ENCODE measurements at regions not wholly inside any gene's neighbourhood (a gene's known extent, or its start where the extent isn't known, plus 50 kb on each side); places are given as distances from the start of the nearest gene placed in this dataset.

- H3K27me3 ChIP-seq (ENCODE audit: control insufficient read depth, insufficient read depth, low read length), result no peaks in the 10 kb centered on the region
- no peak overlapping the region for H3K4me3 ChIP-seq (ENCODE audit: low read depth, low read length)
- H3K9ac ChIP-seq (ENCODE audit: low read length), result no peak overlapping the region
- H3K4me1 ChIP-seq (ENCODE audit: control insufficient read depth, insufficient read depth, low read length), result no peaks in the 10 kb centered on the region
- H3K36me3 ChIP-seq (ENCODE audit: control insufficient read depth, insufficient read depth, low read length), result no peaks in the 10 kb centered on the region
- no peaks in the 10 kb centered on the region for H3K9me3 ChIP-seq (ENCODE audit: control insufficient read depth, insufficient read depth, low read depth, low read length)
- no peak overlapping the region for H3K27ac ChIP-seq (ENCODE audit: low read depth, low read length)
These were observed 352.2 kb upstream of the TNRC6C start for GRCh38 chr17:77606146-77606864.

GRCh38 chr17:77606865-77607210, 351.7 kb upstream of the TNRC6C start:
- no peaks in the 10 kb centered on the region for H3K4me1 ChIP-seq (ENCODE audit: control insufficient read depth, insufficient read depth, low read length)
- H3K27ac ChIP-seq (ENCODE audit: low read depth, low read length), result no peak overlapping the region
- no peak overlapping the region for H3K9ac ChIP-seq (ENCODE audit: low read length)
- H3K27me3 ChIP-seq (ENCODE audit: control insufficient read depth, insufficient read depth, low read length), result no peaks in the 10 kb centered on the region
- H3K36me3 ChIP-seq (ENCODE audit: control insufficient read depth, insufficient read depth, low read length), result no peaks in the 10 kb centered on the region
- no peaks in the 10 kb centered on the region for H3K9me3 ChIP-seq (ENCODE audit: control insufficient read depth, insufficient read depth, low read depth, low read length)
- no peak overlapping the region for H3K4me3 ChIP-seq (ENCODE audit: low read depth, low read length)

- Histone ChIP-seq H3K27ac (ENCODE audit: low read depth, low read length) (no peak overlapping the region), H3K36me3 (ENCODE audit: control insufficient read depth, insufficient read depth, low read length) (no peaks in the 10 kb centered on the region), H3K4me3 (ENCODE audit: low read depth, low read length) (no peak overlapping the region), H3K4me1 (ENCODE audit: control insufficient read depth, insufficient read depth, low read length) (no peaks in the 10 kb centered on the region), H3K27me3 (ENCODE audit: control insufficient read depth, insufficient read depth, low read length) (no peaks in the 10 kb centered on the region; the same call in 1 of the 2 replicates), H3K9me3 (ENCODE audit: control insufficient read depth, insufficient read depth, low read depth, low read length) (no peaks in the 10 kb centered on the region), H3K9ac (ENCODE audit: low read length) (no peak overlapping the region)
These were observed 350.9 kb upstream of the TNRC6C start for GRCh38 chr17:77607606-77608005.

GRCh38 chr17:77608431-77608830, 350.1 kb upstream of the TNRC6C start:
- Histone ChIP-seq H3K9me3 (ENCODE audit: control insufficient read depth, insufficient read depth, low read depth, low read length) (no peaks in the 10 kb centered on the region), H3K36me3 (ENCODE audit: control insufficient read depth, insufficient read depth, low read length) (no peaks in the 10 kb centered on the region), H3K4me1 (ENCODE audit: control insufficient read depth, insufficient read depth, low read length) (no peaks in the 10 kb centered on the region), H3K4me3 (ENCODE audit: low read depth, low read length) (no peak overlapping the region), H3K9ac (ENCODE audit: low read length) (no peak overlapping the region), H3K27me3 (ENCODE audit: control insufficient read depth, insufficient read depth, low read length) (no peaks in the 10 kb centered on the region; the same call in 1 of the 2 replicates), H3K27ac (ENCODE audit: low read depth, low read length) (no peak overlapping the region)

GRCh38 chr17:77609553-77610517, 348.7 kb upstream of the TNRC6C start:
- no peak overlapping the region for H3K9ac ChIP-seq (ENCODE audit: low read length)
- H3K27ac ChIP-seq (ENCODE audit: low read depth, low read length), result no peak overlapping the region
- H3K27me3 ChIP-seq (ENCODE audit: control insufficient read depth, insufficient read depth, low read length), result no peaks in the 10 kb centered on the region; the same call in 1 of the 2 replicates
- H3K9me3 ChIP-seq (ENCODE audit: control insufficient read depth, insufficient read depth, low read depth, low read length), result no peaks in the 10 kb centered on the region
- H3K4me3 ChIP-seq (ENCODE audit: low read depth, low read length), result no peak overlapping the region
- no peaks in the 10 kb centered on the region for H3K4me1 ChIP-seq (ENCODE audit: control insufficient read depth, insufficient read depth, low read length)
- no peaks in the 10 kb centered on the region for H3K36me3 ChIP-seq (ENCODE audit: control insufficient read depth, insufficient read depth, low read length)

- Histone ChIP-seq H3K27ac (ENCODE audit: low read depth, low read length) (no peak overlapping the region), H3K36me3 (ENCODE audit: control insufficient read depth, insufficient read depth, low read length) (no peaks in the 10 kb centered on the region), H3K4me1 (ENCODE audit: control insufficient read depth, insufficient read depth, low read length) (no peaks in the 10 kb centered on the region), H3K9me3 (ENCODE audit: control insufficient read depth, insufficient read depth, low read depth, low read length) (no peaks in the 10 kb centered on the region), H3K4me3 (ENCODE audit: low read depth, low read length) (no peak overlapping the region), H3K9ac (ENCODE audit: low read length) (no peak overlapping the region), H3K27me3 (ENCODE audit: control insufficient read depth, insufficient read depth, low read length) (no peaks in the 10 kb centered on the region; the same call in 1 of the 2 replicates)
These were observed 348.0 kb upstream of the TNRC6C start for GRCh38 chr17:77610518-77610893.

- no peak overlapping the region for H3K4me3 ChIP-seq (ENCODE audit: low read depth, low read length)
- no peak overlapping the region for H3K27ac ChIP-seq (ENCODE audit: low read depth, low read length)
- no peaks in the 10 kb centered on the region; the same call in 1 of the 2 replicates for H3K27me3 ChIP-seq (ENCODE audit: control insufficient read depth, insufficient read depth, low read length)
- no peaks in the 10 kb centered on the region for H3K9me3 ChIP-seq (ENCODE audit: control insufficient read depth, insufficient read depth, low read depth, low read length)
- no peaks in the 10 kb centered on the region for H3K36me3 ChIP-seq (ENCODE audit: control insufficient read depth, insufficient read depth, low read length)
- H3K4me1 ChIP-seq (ENCODE audit: control insufficient read depth, insufficient read depth, low read length), result peaks cover 2% of the 10 kb centered on the region; the same call in 1 of the 2 replicates
- no peak overlapping the region for H3K9ac ChIP-seq (ENCODE audit: low read length)
These were observed 347.5 kb upstream of the TNRC6C start for GRCh38 chr17:77610972-77611521.

- Histone ChIP-seq H3K27ac (ENCODE audit: low read depth, low read length) (no peak overlapping the region), H3K9me3 (ENCODE audit: control insufficient read depth, insufficient read depth, low read depth, low read length) (no peaks in the 10 kb centered on the region), H3K4me3 (ENCODE audit: low read depth, low read length) (no peak overlapping the region), H3K9ac (ENCODE audit: low read length) (no peak overlapping the region), H3K36me3 (ENCODE audit: control insufficient read depth, insufficient read depth, low read length) (no peaks in the 10 kb centered on the region), H3K4me1 (ENCODE audit: control insufficient read depth, insufficient read depth, low read length) (peaks cover 8% of the 10 kb centered on the region), H3K27me3 (ENCODE audit: control insufficient read depth, insufficient read depth, low read length) (no peaks in the 10 kb centered on the region; the same call in 1 of the 2 replicates)
These were observed 346.6 kb upstream of the TNRC6C start for GRCh38 chr17:77611791-77612502.

GRCh38 chr17:77613218-77613617, 345.3 kb upstream of the TNRC6C start:
- H3K36me3 ChIP-seq (ENCODE audit: control insufficient read depth, insufficient read depth, low read length), result no peaks in the 10 kb centered on the region
- no peak overlapping the region for H3K4me3 ChIP-seq (ENCODE audit: low read depth, low read length)
- H3K27me3 ChIP-seq (ENCODE audit: control insufficient read depth, insufficient read depth, low read length), result no peaks in the 10 kb centered on the region; the same call in 1 of the 2 replicates
- no peaks in the 10 kb centered on the region for H3K9me3 ChIP-seq (ENCODE audit: control insufficient read depth, insufficient read depth, low read depth, low read length)
- no peak overlapping the region for H3K27ac ChIP-seq (ENCODE audit: low read depth, low read length)
- no peak overlapping the region for H3K9ac ChIP-seq (ENCODE audit: low read length)
- peaks cover 8% of the 10 kb centered on the region for H3K4me1 ChIP-seq (ENCODE audit: control insufficient read depth, insufficient read depth, low read length)

- H3K4me3 ChIP-seq (ENCODE audit: low read depth, low read length), result no peak overlapping the region
- H3K27me3 ChIP-seq (ENCODE audit: control insufficient read depth, insufficient read depth, low read length), result no peaks in the 10 kb centered on the region; the same call in 1 of the 2 replicates
- no peak overlapping the region for H3K9ac ChIP-seq (ENCODE audit: low read length)
These were observed 344.9 kb upstream of the TNRC6C start for GRCh38 chr17:77613627-77614026.

More at GRCh38 chr17:77613627-77614026, 344.9 kb upstream of the TNRC6C start:
- H3K36me3 ChIP-seq (ENCODE audit: control insufficient read depth, insufficient read depth, low read length), result no peaks in the 10 kb centered on the region
- H3K27ac ChIP-seq (ENCODE audit: low read depth, low read length), result no peak overlapping the region
- H3K9me3 ChIP-seq (ENCODE audit: control insufficient read depth, insufficient read depth, low read depth, low read length), result no peaks in the 10 kb centered on the region
- peaks cover 8% of the 10 kb centered on the region for H3K4me1 ChIP-seq (ENCODE audit: control insufficient read depth, insufficient read depth, low read length)
